Nephron (organoid): ENCODE measurements at regions not wholly inside any gene's neighbourhood (a gene's known extent, or its start where the extent isn't known, plus 50 kb on each side); places are given as distances from the start of the nearest gene placed in this dataset.
"Not testable (repeated sequence)": the region's sequence is repeated elsewhere in the genome, so short reads cannot be mapped to it uniquely, and the experiment has no call there.

Source experiments
- H3K27ac Mint-ChIP-seq, 3 experiments: 2 replicates each; pipeline ENCODE4 v1.8.0; 2020; ENCODE audit warnings: mixed read lengths in 3 of 3, mild to moderate bottlenecking in 2 of 3, moderate library complexity in 1 of 3
- H3K27me3 Mint-ChIP-seq: 2 replicates; pipeline ENCODE4 v1.8.0; 2021; ENCODE audit warnings: low read depth, mild to moderate bottlenecking, moderate library complexity, mixed read lengths
- H3K36me3 Mint-ChIP-seq: 2 replicates; pipeline ENCODE4 v1.8.0; 2020; ENCODE audit warnings: low read depth, mixed read lengths
- H3K4me1 Mint-ChIP-seq: 2 replicates; pipeline ENCODE4 v1.8.0; 2020; ENCODE audit warnings: mixed read lengths
- H3K4me3 Mint-ChIP-seq, 3 experiments: 2 replicates each; pipeline ENCODE4 v1.8.0; 2020; ENCODE audit warnings: mild to moderate bottlenecking in 3 of 3, mixed read lengths in 3 of 3, moderate library complexity in 2 of 3
- H3K9me3 Mint-ChIP-seq: 2 replicates; pipeline ENCODE4 v1.8.0; 2020; ENCODE audit warnings: mixed read lengths
- CTCF ChIP-seq, 3 experiments: fragments of 200-600 bp; sonication (generic); IDR thresholded peaks; one replicate each; pipeline ENCODE4 v1.5.0; 2021; ENCODE audit warnings: antibody characterized with exemption in 3 of 3; ENCODE audit not compliant: unreplicated experiment in 3 of 3

GRCh38 chr11:43138621-43139140 lies 173.1 kb upstream of the API5 start:
- Mint-ChIP-seq H3K4me1 (no peaks in the 10 kb centered on the region), H3K9me3 (peaks cover 11% of the 10 kb centered on the region), H3K27me3 (no peaks in the 10 kb centered on the region), H3K36me3 (no peaks in the 10 kb centered on the region), H3K27ac (no peak overlapping the region), H3K4me3 (no peak overlapping the region)
- no peak for TF ChIP-seq CTCF (IDR thresholded peaks at IDR 0.05; ENCODE audit: unreplicated experiment in 3 of 3)

GRCh38 chr11:43145653-43146052 lies 166.1 kb upstream of the API5 start:
- Mint-ChIP-seq H3K4me3 (no peak overlapping the region), H3K36me3 (no peaks in the 10 kb centered on the region), H3K27me3 (no peaks in the 10 kb centered on the region), H3K27ac (no peak overlapping the region), H3K4me1 (no peaks in the 10 kb centered on the region), H3K9me3 (peaks cover 11% of the 10 kb centered on the region)
- no peak for TF ChIP-seq CTCF (IDR thresholded peaks at IDR 0.05; ENCODE audit: unreplicated experiment in 3 of 3)

- Mint-ChIP-seq H3K4me1 (no peaks in the 10 kb centered on the region), H3K36me3 (no peaks in the 10 kb centered on the region), H3K9me3 (no peaks in the 10 kb centered on the region), H3K27ac (no peak overlapping the region), H3K27me3 (peaks cover 8% of the 10 kb centered on the region), H3K4me3 (no peak overlapping the region)
- no peak for TF ChIP-seq CTCF (IDR thresholded peaks at IDR 0.05; ENCODE audit: unreplicated experiment in 3 of 3)
These were observed 161.1 kb upstream of the API5 start for GRCh38 chr11:43150697-43151096.

GRCh38 chr11:43164831-43165230 lies 147.0 kb upstream of the API5 start:
- Mint-ChIP-seq H3K4me3 (no peak overlapping the region), H3K36me3 (no peaks in the 10 kb centered on the region), H3K9me3 (peaks cover 25% of the 10 kb centered on the region), H3K27me3 (peaks cover 3% of the 10 kb centered on the region), H3K27ac (no peak overlapping the region), H3K4me1 (no peaks in the 10 kb centered on the region)
- TF ChIP-seq CTCF (IDR thresholded peaks at IDR 0.05; ENCODE audit: unreplicated experiment in 3 of 3) = no peak

- peaks cover 25% of the 10 kb centered on the region for H3K9me3 Mint-ChIP-seq
- not testable (repeated sequence) for H3K27me3 Mint-ChIP-seq, H3K4me1 Mint-ChIP-seq, H3K4me3 Mint-ChIP-seq, H3K27ac Mint-ChIP-seq, H3K36me3 Mint-ChIP-seq
These were observed 146.4 kb upstream of the API5 start for GRCh38 chr11:43165393-43165792.

- H3K27me3 Mint-ChIP-seq, H3K4me3 Mint-ChIP-seq, H3K36me3 Mint-ChIP-seq, H3K27ac Mint-ChIP-seq, H3K4me1 Mint-ChIP-seq: not testable (repeated sequence)
- peaks cover 22% of the 10 kb centered on the region for H3K9me3 Mint-ChIP-seq
These were observed 143.6 kb upstream of the API5 start for GRCh38 chr11:43168241-43168640.

- no peak for TF ChIP-seq CTCF (IDR thresholded peaks at IDR 0.05; ENCODE audit: unreplicated experiment in 3 of 3)
- Mint-ChIP-seq H3K27ac (no peak overlapping the region), H3K4me1 (no peaks in the 10 kb centered on the region), H3K27me3 (peaks cover 3% of the 10 kb centered on the region), H3K9me3 (peaks cover 11% of the 10 kb centered on the region), H3K4me3 (no peak overlapping the region), H3K36me3 (no peaks in the 10 kb centered on the region)
These were observed 139.3 kb upstream of the API5 start for GRCh38 chr11:43172477-43172876.
